GM04504 (cell line): ENCODE measurements at regions not wholly inside any gene's neighbourhood (a gene's known extent, or its start where the extent isn't known, plus 50 kb on each side); places are given as distances from the start of the nearest gene placed in this dataset.
"Not testable (repeated sequence)": the region's sequence is repeated elsewhere in the genome, so short reads cannot be mapped to it uniquely, and the experiment has no call there.

Source experiments
- DNase-seq: peaks from one replicate; pipeline ENCODE4 v3.0.0-alpha.2; 2012; ENCODE audit warnings: low read depth

- DNase-seq = not testable (repeated sequence)
Observed at GRCh38 chr2:91497129-91498064, 2805.9 kb downstream of the RPIA start.

- not testable (repeated sequence) for DNase-seq
Observed at GRCh38 chr2:91498065-91498449, 2806.6 kb downstream of the RPIA start.

GRCh38 chr2:91498513-91499250 lies 2807.2 kb downstream of the RPIA start:
- not testable (repeated sequence) for DNase-seq

- DNase-seq = not testable (repeated sequence)
Observed at GRCh38 chr2:91499431-91500050, 2808.1 kb downstream of the RPIA start.

- not testable (repeated sequence) for DNase-seq
Observed at GRCh38 chr2:91500246-91500977, 2808.9 kb downstream of the RPIA start.

GRCh38 chr2:91500978-91501310 lies 2809.5 kb downstream of the RPIA start:
- not testable (repeated sequence) for DNase-seq

- DNase-seq = not testable (repeated sequence)
Observed at GRCh38 chr2:91501481-91502080, 2810.1 kb downstream of the RPIA start.

GRCh38 chr2:91503572-91503958 lies 2812.1 kb downstream of the RPIA start:
- not testable (repeated sequence) for DNase-seq

GRCh38 chr2:91503959-91504741 lies 2812.7 kb downstream of the RPIA start:
- not testable (repeated sequence) for DNase-seq

- not testable (repeated sequence) for DNase-seq
Observed at GRCh38 chr2:91508816-91509215, 2817.3 kb downstream of the RPIA start.

- DNase-seq = not testable (repeated sequence)
Observed at GRCh38 chr2:91509276-91509675, 2817.8 kb downstream of the RPIA start.

GRCh38 chr2:91511166-91511565 lies 2819.7 kb downstream of the RPIA start:
- not testable (repeated sequence) for DNase-seq

GRCh38 chr2:91515966-91516365 lies 2824.5 kb downstream of the RPIA start:
- not testable (repeated sequence) for DNase-seq

GRCh38 chr2:91516669-91517068 lies 2825.2 kb downstream of the RPIA start:
- not testable (repeated sequence) for DNase-seq

- not testable (repeated sequence) for DNase-seq
Observed at GRCh38 chr2:91517846-91518245, 2826.4 kb downstream of the RPIA start.

GRCh38 chr2:91518361-91518981 lies 2827.0 kb downstream of the RPIA start:
- DNase-seq = not testable (repeated sequence)

- not testable (repeated sequence) for DNase-seq
Observed at GRCh38 chr2:91519359-91519758, 2827.9 kb downstream of the RPIA start.

- not testable (repeated sequence) for DNase-seq
Observed at GRCh38 chr2:91519914-91520313, 2828.4 kb downstream of the RPIA start.

- not testable (repeated sequence) for DNase-seq
Observed at GRCh38 chr2:91520523-91520922, 2829.1 kb downstream of the RPIA start.

- not testable (repeated sequence) for DNase-seq
Observed at GRCh38 chr2:91520972-91521535, 2829.6 kb downstream of the RPIA start.
